T-helper 2 cell (primary cell): ENCODE measurements at regions not wholly inside any gene's neighbourhood (a gene's known extent, or its start where the extent isn't known, plus 50 kb on each side); places are given as distances from the start of the nearest gene placed in this dataset.

Experiments
- DNase-seq, 5 experiments: peaks; one replicate each; pipeline versions ENCODE4 v3.0.0 to v3.0.0-alpha.2; 2012 to 2022

DNA sequence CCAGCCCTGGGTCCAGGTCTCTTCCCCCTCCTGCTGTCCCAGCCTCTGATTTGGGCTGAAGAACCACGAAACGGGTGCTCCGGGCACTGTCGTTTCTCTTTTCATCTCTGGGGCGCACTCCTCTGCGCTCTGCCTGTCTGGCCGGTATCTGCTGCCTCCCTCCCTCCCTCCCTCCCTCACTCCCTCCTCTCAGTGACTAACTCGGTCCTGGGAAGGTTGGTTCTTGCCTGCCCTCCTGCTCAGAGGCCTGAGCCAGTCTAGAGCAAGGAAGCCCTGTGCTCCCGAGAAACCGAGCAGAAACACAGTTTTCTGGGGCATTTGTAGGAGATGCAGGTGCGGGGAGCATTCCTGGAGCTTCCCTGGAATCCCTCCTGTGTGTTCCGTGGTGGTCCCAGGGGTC is 1235.2 kb downstream of the BRD1 start:
- DNase-seq, result no peak

DNA sequence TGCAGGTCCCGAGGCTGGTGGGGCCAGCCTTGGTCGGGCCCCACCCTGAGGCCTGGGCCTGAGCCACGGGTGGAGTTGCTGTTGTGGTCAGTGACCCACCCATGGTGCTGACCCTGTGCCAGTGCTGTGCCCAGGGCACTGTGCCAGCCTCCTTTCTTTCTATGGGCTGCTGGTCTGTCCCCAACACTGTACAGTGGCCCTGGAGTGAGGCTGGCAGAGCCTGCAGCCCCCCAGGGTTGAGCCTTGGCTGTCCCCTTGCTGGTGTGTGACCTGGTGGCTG is 1235.7 kb downstream of the BRD1 start:
- DNase-seq, result no peak

DNA sequence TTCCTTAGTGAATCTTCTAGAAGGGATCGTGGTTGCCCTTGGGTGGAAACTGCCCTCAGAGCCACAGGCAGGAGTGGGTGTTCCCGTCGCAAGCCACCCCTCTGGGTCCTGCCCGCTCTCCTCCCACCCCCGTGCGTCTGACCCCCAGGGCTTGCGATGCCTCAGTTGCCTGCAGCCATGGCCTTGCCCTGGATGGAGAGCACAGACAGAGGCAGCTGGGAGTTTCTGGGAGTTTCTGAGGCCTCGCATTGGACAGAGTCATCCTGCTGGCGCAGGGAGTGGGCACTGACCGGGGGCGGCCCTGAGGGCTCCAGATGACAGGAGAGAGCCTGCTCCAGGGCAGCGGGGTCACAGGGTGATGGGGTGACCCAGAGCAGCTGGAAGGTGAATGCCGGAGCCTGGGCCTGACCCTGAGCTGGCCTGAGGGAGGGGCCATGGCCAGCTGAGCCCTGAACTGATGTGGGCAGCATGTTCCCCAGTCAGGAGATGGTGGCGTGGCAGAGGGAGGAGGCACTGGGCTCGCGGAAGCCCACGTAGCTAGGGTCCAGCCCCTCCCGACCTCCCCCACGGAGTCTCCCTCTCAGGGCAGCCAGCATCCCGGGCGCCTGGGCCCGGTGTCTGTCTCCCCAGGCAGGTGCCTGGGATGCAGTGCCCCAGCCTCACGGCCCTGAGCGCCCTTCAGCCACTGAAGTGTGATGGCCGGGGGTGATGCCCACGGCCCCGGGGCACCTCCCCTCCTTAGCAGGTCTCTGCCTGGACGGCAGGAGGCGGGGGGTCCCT is 1236.2 kb downstream of the BRD1 start:
- DNase-seq, result no peak

DNA sequence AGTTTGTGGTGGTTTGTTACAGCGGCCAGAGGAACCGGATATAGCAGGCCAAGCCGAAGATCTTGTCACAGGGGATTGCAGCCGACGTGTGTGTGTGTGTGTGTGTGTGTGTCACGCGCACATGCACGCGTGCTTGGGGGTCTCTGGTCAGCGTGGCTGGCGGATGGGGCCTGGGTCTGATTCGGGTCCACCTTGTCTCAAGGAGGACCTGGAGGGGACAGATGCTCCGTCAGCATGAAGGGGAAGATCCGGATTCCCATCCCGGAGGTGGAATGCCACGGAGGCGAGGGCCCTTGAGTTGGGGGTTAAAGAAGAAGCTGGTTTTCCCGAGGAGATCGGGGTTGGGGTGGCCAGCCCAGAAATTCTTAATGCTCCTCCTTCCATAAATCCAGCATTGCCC is 1237.8 kb downstream of the BRD1 start:
- DNase-seq, result no peak

DNA sequence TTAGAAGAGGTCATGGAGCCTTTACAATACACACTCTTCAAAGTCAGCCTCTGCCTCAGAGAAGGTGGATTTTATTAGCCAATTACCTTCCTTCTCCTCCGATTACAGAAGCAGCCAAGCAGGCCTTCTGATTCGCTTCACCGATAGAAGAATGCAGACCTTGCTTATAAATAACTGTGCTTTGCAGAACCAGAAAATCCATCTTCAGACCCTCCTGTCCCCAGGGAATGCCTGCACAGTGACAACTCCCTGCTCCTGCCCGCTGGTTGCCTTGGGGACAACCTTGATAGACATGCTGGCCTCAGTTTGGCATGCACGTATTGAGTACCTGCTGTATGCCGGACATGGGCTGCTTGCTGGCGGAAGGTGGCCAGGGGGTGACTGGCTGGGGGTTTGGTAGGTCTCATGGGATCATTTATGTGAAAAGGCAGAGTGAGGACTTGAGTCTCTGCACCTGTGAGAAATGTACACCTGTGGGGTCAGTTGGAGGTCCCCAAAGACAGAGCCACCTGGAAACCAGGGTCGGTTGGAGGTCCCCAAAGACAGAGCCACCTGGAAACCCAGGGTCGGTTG is 1238.7 kb downstream of the BRD1 start:
- no peak for DNase-seq

DNA sequence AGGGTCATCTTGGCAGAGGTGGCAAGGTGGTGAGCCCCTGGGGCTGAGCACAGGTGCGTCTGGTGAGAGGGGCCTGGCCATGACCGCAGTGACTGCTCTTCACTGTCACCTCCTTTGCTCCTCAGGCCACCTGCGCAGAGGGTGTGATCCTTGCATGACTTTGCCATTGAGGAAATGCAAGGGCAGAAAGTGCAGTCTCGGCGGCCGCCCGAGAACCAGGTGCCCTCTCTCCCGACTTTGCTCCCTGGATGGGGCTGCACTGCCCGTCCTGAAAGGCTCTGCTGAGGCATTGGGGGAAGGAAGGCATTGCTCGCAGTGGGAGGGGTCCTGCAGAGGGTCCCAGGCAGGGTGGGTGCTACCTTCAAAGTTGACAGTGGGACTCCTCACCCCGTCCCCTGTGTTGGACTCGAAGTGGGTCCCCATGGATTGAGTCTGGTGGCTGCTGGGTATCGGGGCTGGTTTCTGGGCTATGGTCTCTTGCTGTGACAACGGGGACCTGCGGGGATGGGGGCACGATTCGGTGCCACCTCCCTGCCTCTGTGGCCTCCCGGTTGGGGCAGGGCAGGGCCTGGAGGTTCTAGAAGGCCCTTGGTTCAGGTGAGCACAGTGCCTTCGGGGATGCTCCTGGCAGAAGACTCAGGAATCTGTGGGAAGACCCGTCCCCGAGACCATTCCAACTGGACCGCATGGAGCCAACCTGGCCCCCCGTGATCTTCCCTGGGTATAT is 1239.4 kb downstream of the BRD1 start:
- DNase-seq, result no peak

DNA sequence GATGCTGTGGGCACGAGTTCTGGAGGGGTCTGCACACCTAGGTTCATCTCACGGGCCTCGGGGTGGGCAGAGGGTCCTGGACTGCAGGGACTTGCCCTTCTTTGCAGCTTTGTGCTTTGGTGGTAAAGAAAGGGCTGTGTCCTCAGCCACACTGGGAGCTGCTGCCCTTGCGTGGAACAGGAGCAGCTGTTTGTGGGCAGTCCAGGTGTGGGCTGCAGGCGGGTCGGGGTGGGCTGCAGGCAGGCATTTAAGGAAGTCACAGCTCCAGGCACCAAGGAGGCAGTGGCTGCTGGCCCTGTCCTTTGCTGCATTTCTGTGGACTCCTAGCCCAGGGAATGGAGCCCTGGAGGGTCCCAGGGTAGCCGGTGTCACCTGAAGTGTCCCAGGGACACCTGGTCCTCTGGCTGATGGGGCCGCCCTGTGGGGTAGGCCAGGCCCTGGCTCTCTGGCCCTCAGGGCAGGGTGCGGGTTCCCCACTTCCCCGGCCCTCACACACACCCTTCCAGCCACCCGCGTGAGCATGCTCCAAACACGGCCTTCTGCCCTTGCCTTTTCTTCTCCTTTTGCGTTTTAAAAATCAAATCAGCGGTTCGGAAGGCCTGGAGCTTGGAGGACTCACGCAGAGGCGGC is 1240.3 kb downstream of the BRD1 start:
- no peak for DNase-seq

DNA sequence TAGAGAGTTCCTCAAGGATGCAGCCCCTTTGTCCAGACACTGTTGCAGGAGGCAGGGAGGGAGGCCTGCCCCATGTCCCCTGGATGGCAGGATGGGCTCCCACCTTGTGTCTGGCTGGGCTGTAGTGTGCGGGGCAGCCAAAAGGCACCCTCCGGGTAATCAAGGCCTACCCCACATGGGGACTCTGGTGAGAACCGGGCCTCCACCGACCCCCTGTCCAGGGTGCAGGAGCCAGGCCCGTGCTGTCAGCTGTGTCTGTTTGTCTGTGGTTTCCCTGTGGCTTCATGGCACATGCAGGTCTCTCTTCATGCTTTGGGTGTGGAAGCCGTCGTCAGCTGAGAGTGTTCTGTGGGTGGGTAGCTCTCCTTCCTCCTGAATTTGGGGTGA is 1240.9 kb downstream of the BRD1 start:
- DNase-seq, result no peak

DNA sequence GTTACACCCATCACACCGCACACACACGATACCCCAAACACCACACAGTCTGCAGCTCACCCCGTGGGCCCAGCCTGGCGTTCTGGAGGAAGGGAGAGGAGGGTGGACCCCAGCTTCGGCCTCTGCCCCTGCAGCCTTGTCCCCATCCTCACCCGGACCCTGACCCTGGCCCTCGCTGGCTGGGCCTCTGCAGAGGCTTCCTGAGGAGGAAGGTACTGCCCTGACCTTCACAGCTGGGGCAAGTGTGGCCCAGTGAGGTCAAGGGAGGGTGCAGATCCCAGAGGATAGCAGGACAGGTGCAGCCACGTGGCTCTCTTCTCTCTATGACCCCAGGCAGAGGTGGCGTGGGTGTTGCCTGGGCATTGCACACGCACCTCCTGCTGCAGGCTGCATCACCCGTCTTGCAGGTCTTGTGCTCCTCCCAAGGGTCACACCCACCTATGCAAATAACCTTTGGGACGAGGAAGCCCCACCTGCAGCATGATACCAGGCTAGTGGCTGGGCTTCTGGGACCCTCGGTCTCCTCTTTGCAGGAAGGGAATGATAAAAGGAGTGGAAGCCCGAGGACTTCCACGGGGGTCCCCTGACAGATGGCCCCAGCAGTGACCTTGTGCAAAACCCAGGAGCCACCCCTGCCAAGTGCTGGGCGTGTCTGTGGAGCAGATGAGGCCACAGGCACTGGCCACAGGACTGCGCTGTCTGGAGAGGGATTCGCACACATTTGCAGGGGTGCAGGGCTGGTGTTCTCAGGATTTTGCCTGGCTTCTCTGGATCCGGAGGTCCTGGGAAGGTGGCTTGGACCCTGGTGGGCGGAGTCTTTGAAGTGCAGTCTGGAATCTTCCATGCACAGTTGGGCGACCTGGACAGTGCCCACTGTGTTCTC is 1241.5 kb downstream of the BRD1 start:
- no peak for DNase-seq

DNA sequence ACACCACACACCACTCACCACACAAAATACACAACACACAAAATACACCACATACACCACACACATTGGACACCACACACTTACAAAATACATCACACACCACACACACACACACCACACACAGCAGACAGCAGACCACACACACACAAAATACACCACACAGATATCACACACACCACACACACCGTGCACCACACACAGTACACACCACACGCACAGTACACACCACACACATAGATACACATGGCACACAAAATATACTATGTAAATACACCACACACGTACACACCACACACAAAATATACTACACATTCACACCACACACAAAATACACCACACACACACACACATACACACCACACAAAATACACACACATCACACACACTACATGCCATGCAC is 1243.5 kb downstream of the BRD1 start:
- no peak for DNase-seq

DNA sequence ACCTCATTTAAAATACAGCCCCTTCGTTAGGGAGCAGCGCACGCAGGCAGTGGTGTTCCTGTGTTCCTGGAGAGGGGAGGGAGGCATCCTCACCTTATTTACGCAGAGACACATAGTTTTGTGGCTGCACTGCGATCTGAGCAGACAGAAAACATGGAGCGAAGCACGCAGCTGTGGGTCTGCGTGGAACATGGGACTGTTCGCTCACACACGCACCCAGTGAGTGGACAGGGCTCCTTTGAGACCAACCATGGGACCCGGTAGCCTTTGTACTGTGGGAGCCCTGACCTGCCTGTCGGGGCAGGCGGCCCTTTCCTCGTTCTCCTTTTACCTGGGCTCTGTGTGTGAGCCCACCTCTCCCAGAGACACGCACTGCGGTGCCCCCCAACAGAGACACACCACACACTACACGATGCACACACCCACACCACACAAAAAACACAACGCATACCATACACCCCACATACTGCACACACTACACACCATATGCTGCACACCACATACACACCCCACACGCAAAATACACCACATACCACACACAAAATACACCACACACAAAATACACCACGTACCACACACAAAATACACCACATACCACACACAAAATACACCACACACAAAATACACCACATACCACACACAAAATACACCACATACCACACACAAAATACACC is 1245.7 kb downstream of the BRD1 start:
- DNase-seq, result no peak

DNA sequence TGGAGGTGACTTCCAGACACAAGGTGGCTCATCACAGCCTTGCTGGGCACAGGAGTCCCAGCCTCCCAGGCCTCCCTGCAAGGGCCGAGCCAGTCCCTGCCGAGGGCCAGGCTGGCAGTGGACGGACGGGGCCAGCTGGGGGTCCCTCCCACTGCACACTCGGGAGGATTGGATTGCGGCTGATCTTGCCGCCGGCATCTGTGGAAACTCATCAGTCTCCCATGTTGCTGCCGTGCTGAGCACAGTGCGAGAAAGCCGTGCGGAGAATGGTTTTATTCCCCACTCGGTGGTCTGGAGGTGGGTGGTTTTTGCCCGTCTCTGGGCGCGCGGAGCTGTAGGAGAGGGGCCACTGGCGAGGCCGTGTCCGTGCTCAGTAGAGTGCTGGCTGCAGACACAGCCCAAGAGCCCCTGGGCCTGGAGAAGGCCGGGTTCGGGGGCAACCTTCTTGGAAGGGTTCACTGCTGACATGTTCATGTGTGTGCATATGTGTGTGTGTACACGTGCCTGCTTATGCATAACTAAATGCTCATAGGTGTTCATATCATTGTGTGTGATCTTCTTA is 1246.4 kb downstream of the BRD1 start:
- no peak for DNase-seq

DNA sequence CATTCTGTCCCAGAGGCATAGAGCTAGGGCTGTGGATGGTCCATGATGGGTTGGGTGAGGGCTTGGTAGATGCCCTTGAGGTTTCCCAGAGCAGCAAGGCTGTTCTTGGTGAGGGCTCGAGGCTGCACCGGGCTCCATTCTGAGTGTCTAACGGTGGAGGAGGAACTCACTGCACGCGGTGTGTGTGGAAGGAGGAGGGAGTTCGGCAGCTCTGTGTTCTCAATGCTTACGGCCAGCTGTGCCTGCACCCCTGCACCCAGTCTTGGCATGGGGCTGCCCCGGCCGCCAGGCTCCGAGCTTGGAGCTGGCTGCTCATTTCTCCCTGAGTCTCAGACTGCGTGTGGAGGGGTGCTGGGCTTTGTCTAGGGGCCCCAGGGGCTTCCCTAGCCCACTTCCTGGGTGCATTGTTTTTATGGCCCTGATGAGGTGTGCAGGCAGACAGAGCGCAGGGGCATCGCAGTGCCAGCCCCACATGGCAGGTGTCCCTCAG is 1247.1 kb downstream of the BRD1 start:
- DNase-seq, result no peak

DNA sequence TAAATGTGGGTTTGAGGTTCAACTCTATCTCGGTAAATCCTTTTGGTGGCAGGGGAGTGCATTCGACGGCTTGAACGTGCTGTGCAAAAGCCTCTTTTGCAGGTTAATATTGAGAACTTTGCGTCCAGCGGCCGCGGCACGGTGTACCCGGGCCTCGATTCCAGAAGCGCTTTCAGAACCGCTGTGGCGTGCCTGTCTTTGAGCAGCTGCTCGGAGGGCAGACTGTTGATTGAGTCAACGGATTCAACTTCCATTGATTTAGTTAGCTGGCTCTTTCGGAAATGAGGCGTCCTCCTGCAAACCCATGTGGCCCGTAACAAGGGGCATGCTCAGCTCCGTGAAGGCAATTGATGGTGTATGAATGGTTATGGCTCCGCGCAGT is 1247.8 kb downstream of the BRD1 start:
- no peak for DNase-seq

DNA sequence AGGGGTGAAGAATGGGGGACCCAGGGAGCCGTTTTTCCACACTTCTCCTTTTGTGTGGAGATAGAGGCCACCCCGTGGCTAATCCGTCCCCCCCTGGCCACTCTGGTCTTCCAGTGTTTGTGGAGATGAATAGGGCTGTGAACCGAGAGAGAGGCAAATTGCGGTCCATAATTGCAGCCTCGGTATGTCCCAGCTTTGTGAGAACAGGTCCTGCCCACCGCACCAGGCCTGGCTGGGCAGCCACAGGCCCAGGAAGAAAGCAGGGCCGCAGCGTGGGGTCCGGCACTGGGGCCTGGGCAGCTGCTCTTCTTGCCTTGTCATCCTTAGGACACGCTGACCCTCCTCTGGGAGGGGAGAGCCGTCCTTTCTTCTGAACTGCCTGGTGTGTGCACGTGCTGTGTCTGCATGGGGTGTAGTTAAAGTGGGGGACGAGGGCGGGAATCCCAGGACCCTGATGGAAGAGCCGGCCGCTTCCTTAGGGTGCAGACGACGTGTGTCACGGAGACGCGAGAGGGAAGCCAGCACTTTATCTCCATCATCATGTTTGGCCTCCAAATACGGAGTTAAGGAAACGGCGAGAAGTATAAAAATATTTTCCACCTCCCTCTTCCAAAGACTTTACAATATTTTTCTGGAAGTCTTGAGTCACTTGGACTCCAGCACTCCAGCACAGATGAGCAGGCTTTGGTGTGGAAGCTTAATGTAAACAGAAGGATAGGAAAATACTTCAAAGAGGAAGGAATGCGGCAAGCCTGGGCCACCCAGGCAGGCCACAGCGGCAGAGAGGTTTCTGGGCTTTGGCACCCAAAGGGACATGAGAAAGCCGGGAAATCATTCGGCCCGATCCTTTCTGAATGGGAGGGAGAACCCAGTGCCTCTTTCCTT is 1248.4 kb downstream of the BRD1 start:
- DNase-seq, result no peak

DNA sequence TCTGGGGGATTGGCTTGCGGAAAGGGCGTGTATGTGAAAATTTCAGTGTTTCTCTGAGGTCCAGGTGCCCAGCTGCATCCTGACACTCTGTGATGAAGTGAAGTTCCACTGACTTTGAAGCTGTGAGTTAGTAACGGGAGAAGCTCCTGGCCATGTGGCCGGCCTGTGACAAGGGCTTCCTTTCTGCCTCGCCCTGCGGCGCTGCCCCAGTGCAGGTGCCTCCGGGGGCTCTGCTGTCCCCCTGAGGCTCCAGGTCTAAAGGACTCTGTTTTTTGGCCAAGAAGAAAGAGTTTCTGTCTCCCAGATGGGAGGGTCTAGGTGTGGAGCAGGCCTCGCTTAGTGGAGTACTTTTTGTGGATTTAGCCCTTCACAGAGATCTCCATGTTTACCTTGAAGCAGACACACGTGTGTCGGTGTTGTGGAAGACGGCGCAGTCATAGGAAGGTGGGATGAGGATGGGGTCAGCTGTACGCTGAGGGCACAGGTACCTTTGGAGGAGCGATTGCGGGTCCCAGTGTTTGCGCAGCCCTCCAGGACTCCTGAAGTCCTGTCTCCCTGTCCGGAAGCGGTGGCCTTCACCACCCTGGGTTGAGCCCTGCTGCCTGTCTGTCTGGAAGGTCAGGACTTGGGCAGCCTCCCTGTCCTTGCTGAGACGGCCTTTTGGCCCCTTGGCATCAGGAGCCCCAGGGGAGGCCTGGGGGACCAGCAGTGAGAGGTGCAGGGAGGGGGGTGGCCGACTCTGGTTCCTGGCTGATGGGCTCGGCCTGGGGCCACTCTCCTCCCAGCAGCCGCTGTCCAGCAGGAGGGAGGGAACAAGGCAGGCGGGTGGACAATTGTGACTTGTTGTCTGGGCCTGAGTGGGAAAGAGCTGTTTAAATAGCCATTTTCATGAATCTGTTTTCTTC is 1249.3 kb downstream of the BRD1 start:
- no peak for DNase-seq

DNA sequence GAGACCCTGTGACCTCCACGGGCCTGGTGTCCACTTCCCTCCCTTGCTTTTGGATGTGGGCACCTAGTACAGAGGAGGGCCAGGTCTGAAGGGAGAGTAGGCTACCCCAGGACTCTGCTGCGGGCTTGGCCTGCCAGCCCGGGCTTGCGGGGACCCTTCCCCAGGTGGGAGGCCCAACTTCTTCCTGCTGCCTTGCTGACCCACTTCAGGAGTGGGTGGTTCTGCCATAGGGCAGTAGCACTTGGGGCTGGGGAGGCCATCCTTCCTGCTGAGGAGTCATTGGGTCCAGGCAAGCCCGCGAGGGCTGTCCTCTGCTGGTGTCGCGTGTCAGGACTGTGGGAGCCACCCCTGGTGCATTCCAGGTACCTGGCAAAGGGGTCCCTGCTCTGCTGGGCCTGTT is 1250.0 kb downstream of the BRD1 start:
- no peak for DNase-seq

DNA sequence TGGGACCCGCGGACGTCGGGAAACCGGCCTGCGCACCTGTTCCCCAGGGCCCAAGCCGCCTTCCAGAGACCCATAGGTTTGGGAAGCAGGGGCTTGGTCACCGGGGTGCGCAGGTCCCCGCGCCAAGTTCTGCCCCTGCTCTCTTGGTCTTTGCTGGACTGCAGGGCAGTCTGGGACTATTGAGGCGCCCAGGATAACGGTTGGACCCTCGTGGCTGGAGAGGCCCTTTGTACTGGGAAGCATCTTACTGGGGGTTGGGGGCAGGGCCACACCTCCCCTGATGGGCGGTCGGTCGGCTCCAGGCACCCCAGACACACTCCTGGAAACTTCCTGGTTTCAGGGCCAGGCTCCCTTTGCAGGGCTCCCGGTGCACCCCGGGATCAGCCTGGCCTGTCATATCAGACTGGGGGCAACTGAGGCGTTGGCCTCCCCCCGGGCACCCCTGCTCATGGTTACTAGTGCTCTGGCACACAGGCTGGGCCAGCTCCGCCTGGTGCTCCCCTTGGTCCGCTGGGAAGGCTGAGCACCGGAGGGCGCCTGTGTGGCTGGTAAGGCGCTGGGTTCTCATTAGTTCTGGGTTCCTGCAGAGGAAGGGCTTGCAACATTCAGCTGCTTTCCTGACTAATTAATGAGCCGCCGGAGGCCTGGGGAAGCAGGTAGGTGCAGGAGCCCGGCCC is 1250.5 kb downstream of the BRD1 start:
- no peak for DNase-seq
